DND-41 (cell line): ENCODE measurements at regions not wholly inside any gene's neighbourhood (a gene's known extent, or its start where the extent isn't known, plus 50 kb on each side); places are given as distances from the start of the nearest gene placed in this dataset.

Experiments
- ATAC-seq: fragments of 200-7000 bp; cut with Tn5 transposase; 3 replicates; pipeline ENCODE4 v1.9.1; 2021; ENCODE audit warnings: low read depth; ENCODE audit not compliant: insufficient read depth
- DNase-seq: peaks from one replicate; pipeline ENCODE4 v3.0.0-alpha.2; 2020
- H2AFZ ChIP-seq: 2 replicates; pipeline ENCODE4 v1.6.0; 2012; ENCODE audit warnings: low read depth, low read length
- H3K27ac ChIP-seq: 2 replicates; pipeline ENCODE4 v1.5.1; 2012; ENCODE audit warnings: low read length, inconsistent platforms
- H3K27me3 ChIP-seq: fragments of 200-600 bp; sonication (generic); 2 replicates; pipeline ENCODE4 v1.6.0; 2012; ENCODE audit warnings: low read length, mild to moderate bottlenecking, inconsistent platforms; ENCODE audit not compliant: insufficient read depth, poor library complexity
- H3K36me3 ChIP-seq: 2 replicates; pipeline ENCODE4 v1.5.1; 2012; ENCODE audit warnings: low read length, inconsistent platforms; ENCODE audit not compliant: insufficient read depth
- H3K4me1 ChIP-seq: 2 replicates; pipeline ENCODE4 v1.5.1; 2012; ENCODE audit warnings: mild to moderate bottlenecking, low read length; ENCODE audit not compliant: insufficient read depth
- H3K4me2 ChIP-seq: 2 replicates; pipeline ENCODE4 v1.6.0; 2012; ENCODE audit warnings: mild to moderate bottlenecking, moderate library complexity, low read length, inconsistent platforms; ENCODE audit not compliant: insufficient read depth
- H3K4me3 ChIP-seq, 2 experiments: fragments of 200-600 bp in 1 of 2; shearing (Covaris generic) in 1 of 2; 2 replicates each; pipeline ENCODE4 v1.5.1; 2012 to 2016; ENCODE audit warnings: inconsistent platforms in 2 of 2, low read length in 2 of 2, mild to moderate bottlenecking in 2 of 2, low read depth in 1 of 2, moderate library complexity in 1 of 2
- H3K79me2 ChIP-seq: 2 replicates; pipeline ENCODE4 v1.6.0; 2012; ENCODE audit warnings: low read length, inconsistent platforms; ENCODE audit not compliant: insufficient read depth
- H3K9ac ChIP-seq: 2 replicates; pipeline ENCODE4 v1.6.0; 2012; ENCODE audit warnings: low read depth, mild to moderate bottlenecking, inconsistent platforms, low read length, moderate library complexity
- H3K9me3 ChIP-seq: 2 replicates; pipeline ENCODE4 v1.5.1; 2012; ENCODE audit warnings: low read length, moderate library complexity, mild to moderate bottlenecking, inconsistent platforms; ENCODE audit not compliant: insufficient read depth, severe bottlenecking
- H4K20me1 ChIP-seq: 2 replicates; pipeline ENCODE4 v1.6.0; 2012; ENCODE audit warnings: low read length; ENCODE audit not compliant: insufficient read depth
- EZH2 ChIP-seq: IDR thresholded peaks from 3 replicates; pipeline ENCODE4 v1.6.1; 2012; ENCODE audit warnings: borderline replicate concordance, low read depth, mild to moderate bottlenecking, moderate library complexity, low read length, inconsistent platforms; ENCODE audit not compliant: severe bottlenecking
- TF ChIP-seq, protein P1 (sequence below): IDR thresholded peaks from 2 replicates; pipeline ENCODE4 v1.5.1; 2012; ENCODE audit warnings: borderline replicate concordance, low read length, moderate library complexity, mild to moderate bottlenecking; ENCODE audit not compliant: poor library complexity, severe bottlenecking; ENCODE audit errors: extremely low read depth

DNA sequence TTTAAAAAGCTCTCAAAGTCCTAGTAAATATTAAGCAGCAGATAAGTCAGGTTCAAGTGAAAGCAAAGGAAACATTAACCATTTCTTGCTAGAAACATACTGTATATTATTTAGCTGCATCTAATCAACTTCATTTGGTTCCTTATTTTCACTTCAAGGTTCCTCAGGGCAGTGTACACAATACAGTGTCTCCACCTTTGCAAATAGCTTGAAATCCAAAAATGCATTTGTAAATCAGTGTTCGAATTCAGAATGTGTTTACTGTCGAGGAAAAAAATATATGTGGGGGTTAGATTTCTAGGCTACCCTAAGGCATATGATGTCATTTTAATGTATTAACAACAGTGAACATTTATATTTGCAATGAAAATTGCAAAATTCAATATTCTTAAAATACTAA lies 436.0 kb downstream of the CETN3 start:
- TF ChIP-seq, protein P1, sequence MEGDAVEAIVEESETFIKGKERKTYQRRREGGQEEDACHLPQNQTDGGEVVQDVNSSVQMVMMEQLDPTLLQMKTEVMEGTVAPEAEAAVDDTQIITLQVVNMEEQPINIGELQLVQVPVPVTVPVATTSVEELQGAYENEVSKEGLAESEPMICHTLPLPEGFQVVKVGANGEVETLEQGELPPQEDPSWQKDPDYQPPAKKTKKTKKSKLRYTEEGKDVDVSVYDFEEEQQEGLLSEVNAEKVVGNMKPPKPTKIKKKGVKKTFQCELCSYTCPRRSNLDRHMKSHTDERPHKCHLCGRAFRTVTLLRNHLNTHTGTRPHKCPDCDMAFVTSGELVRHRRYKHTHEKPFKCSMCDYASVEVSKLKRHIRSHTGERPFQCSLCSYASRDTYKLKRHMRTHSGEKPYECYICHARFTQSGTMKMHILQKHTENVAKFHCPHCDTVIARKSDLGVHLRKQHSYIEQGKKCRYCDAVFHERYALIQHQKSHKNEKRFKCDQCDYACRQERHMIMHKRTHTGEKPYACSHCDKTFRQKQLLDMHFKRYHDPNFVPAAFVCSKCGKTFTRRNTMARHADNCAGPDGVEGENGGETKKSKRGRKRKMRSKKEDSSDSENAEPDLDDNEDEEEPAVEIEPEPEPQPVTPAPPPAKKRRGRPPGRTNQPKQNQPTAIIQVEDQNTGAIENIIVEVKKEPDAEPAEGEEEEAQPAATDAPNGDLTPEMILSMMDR = no peak
- no peak for TF ChIP-seq EZH2
- DNase-seq (no peak), ATAC-seq (no peak)
- Histone ChIP-seq H3K4me1 (no peaks in the 10 kb centered on the region), H3K36me3 (no peaks in the 10 kb centered on the region), H3K27ac (no peak overlapping the region), H3K9ac (no peak overlapping the region), H3K4me2 (no peak overlapping the region), H3K79me2 (no peaks in the 10 kb centered on the region), H3K9me3 (no peaks in the 10 kb centered on the region), H3K27me3 (no peaks in the 10 kb centered on the region), H3K4me3 (no peak overlapping the region), H2AFZ (no peak overlapping the region), H4K20me1 (no peaks in the 10 kb centered on the region)

DNA sequence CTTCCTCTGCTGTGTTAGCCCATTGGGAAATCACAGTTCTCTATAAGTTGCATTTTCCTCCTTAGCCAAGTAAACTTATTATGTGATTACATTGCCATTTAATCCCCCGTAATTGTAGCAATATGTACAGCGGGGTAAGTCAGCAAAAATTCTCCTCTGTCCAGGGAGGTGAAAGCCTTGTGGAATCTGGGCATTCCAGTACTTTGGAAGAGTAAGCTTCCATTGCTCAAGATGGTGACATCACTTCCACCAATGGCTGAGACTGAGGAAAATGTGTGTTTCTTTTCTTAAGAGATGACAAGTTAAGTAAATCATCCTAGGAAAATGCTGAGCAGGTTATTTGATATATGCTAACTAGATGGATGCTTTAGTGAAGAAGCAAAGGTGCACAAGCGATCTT lies 436.7 kb downstream of the CETN3 start:
- DNase-seq (no peak), ATAC-seq (no peak)
- H2AFZ ChIP-seq = no peak overlapping the region
- no peaks in the 10 kb centered on the region for H3K36me3 ChIP-seq
- H3K27ac ChIP-seq = no peak overlapping the region
- H3K9ac ChIP-seq = no peak overlapping the region
- no peaks in the 10 kb centered on the region for H3K4me1 ChIP-seq
- H3K4me3 ChIP-seq = no peak overlapping the region
- no peaks in the 10 kb centered on the region for H3K27me3 ChIP-seq
- TF ChIP-seq EZH2 = no peak
- TF ChIP-seq, protein P1 = no peak
- H3K9me3 ChIP-seq = no peaks in the 10 kb centered on the region
- H3K79me2 ChIP-seq = no peaks in the 10 kb centered on the region
- H3K4me2 ChIP-seq = no peak overlapping the region
- H4K20me1 ChIP-seq = no peaks in the 10 kb centered on the region

DNA sequence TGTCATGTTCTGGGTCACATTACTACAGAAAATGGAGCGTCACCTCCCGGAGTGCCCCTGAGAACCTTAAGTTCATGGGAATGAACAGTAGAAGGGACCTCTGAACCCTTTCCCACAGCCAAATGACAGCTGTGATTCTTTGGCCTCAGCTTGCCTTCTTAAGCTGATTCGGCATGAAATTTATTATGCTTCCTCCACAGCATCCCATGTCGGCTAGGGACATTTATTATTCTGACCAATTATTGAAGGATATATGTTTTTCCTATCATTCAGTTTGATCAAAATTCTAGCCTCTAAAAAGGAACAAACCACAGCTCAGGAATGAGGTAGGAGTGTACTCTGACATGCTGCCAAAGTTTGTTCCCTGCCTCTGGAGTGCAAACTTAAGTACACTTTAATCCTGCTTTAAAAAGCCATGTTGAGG lies 440.6 kb downstream of the CETN3 start:
- no peak for DNase-seq
- H3K4me1 ChIP-seq = no peaks in the 10 kb centered on the region
- H3K36me3 ChIP-seq = no peaks in the 10 kb centered on the region
- H3K4me3 ChIP-seq = no peak overlapping the region
- TF ChIP-seq, protein P1 = no peak
- TF ChIP-seq EZH2 = no peak
- H3K27ac ChIP-seq = no peak overlapping the region
- H2AFZ ChIP-seq = no peak overlapping the region
- H4K20me1 ChIP-seq = no peaks in the 10 kb centered on the region
- no peak overlapping the region for H3K4me2 ChIP-seq
- H3K9ac ChIP-seq = no peak overlapping the region
- H3K79me2 ChIP-seq = no peaks in the 10 kb centered on the region
- no peaks in the 10 kb centered on the region for H3K27me3 ChIP-seq
- no peak for ATAC-seq
- no peaks in the 10 kb centered on the region for H3K9me3 ChIP-seq
